ENCODE measurements at regions not wholly inside any gene's neighbourhood (a gene's known extent, or its start where the extent isn't known, plus 50 kb on each side); places are given as distances from the start of the nearest gene placed in this dataset.
A peak's percentile ranks its signal among the peaks of the same experiment; 100 is the strongest.

GRCh38 chr20:47949230-47949629, 163.9 kb upstream of the SULF2 start:
- TF ChIP-seq, protein P1, sequence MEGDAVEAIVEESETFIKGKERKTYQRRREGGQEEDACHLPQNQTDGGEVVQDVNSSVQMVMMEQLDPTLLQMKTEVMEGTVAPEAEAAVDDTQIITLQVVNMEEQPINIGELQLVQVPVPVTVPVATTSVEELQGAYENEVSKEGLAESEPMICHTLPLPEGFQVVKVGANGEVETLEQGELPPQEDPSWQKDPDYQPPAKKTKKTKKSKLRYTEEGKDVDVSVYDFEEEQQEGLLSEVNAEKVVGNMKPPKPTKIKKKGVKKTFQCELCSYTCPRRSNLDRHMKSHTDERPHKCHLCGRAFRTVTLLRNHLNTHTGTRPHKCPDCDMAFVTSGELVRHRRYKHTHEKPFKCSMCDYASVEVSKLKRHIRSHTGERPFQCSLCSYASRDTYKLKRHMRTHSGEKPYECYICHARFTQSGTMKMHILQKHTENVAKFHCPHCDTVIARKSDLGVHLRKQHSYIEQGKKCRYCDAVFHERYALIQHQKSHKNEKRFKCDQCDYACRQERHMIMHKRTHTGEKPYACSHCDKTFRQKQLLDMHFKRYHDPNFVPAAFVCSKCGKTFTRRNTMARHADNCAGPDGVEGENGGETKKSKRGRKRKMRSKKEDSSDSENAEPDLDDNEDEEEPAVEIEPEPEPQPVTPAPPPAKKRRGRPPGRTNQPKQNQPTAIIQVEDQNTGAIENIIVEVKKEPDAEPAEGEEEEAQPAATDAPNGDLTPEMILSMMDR (IDR thresholded peaks at IDR 0.05): peak in 1 of 6 experiments; percentile 24
- TF ChIP-seq POLR2A (IDR thresholded peaks at IDR 0.05): no peak

All from esophagus squamous epithelium (tissue), 4 donors.